NCI-H146 treated with DMSO at 0.1 percent for 48 hours (cell line): ENCODE measurements at regions not wholly inside any gene's neighbourhood (a gene's known extent, or its start where the extent isn't known, plus 50 kb on each side); places are given as distances from the start of the nearest gene placed in this dataset.

Source experiments
- DNase-seq: peaks from one replicate; lab custom pipeline; 2025; ENCODE audit not compliant: unreplicated experiment; lab: John Stamatoyannopoulos, UW

GRCh38 chr3:128569756-128570155, 76.8 kb upstream of the GATA2 start:
- DNase-seq: no peak

GRCh38 chr3:128568602-128569490, 75.8 kb upstream of the GATA2 start:
- no peak for DNase-seq

GRCh38 chr3:128567705-128568356, 74.8 kb upstream of the GATA2 start:
- no peak for DNase-seq

- no peak for DNase-seq
Measured at GRCh38 chr3:128567141-128567540, 74.1 kb upstream of the GATA2 start.

- no peak for DNase-seq
Measured at GRCh38 chr3:128563439-128563838, 70.4 kb upstream of the GATA2 start.

GRCh38 chr3:128561504-128561903, 68.5 kb upstream of the GATA2 start:
- DNase-seq: no peak

- no peak for DNase-seq
Measured at GRCh38 chr3:128560768-128561167, 67.8 kb upstream of the GATA2 start.

- peak; percentile 56 for DNase-seq
Measured at GRCh38 chr3:128559486-128560225, 66.7 kb upstream of the GATA2 start.

- no peak for DNase-seq
Measured at GRCh38 chr3:128557531-128558280, 64.7 kb upstream of the GATA2 start.

- no peak for DNase-seq
Measured at GRCh38 chr3:128556907-128557306, 63.9 kb upstream of the GATA2 start.

- no peak for DNase-seq
Measured at GRCh38 chr3:128556384-128556783, 63.4 kb upstream of the GATA2 start.

- no peak for DNase-seq
Measured at GRCh38 chr3:128555841-128556240, 62.8 kb upstream of the GATA2 start.

GRCh38 chr3:128555098-128555825, 62.3 kb upstream of the GATA2 start:
- DNase-seq: no peak

GRCh38 chr3:128554465-128555097, 61.6 kb upstream of the GATA2 start:
- no peak for DNase-seq

- no peak for DNase-seq
Measured at GRCh38 chr3:128554100-128554464, 61.1 kb upstream of the GATA2 start.

GRCh38 chr3:128553560-128553959, 60.6 kb upstream of the GATA2 start:
- DNase-seq: no peak

GRCh38 chr3:128551867-128552266, 58.9 kb upstream of the GATA2 start:
- no peak for DNase-seq

- DNase-seq: no peak
Measured at GRCh38 chr3:128551451-128551850, 58.5 kb upstream of the GATA2 start.

- no peak for DNase-seq
Measured at GRCh38 chr3:128550471-128551126, 57.6 kb upstream of the GATA2 start.

GRCh38 chr3:128550113-128550440, 57.1 kb upstream of the GATA2 start:
- no peak for DNase-seq
